Activated CD4-positive, alpha-beta T cell treated with anti-CD3 and anti-CD28 coated beads, Interleukin-2, amount 10 ng/mL, durations not matched to agents 7 days and 5 days (primary cell): ENCODE measurements at regions not wholly inside any gene's neighbourhood (a gene's known extent, or its start where the extent isn't known, plus 50 kb on each side); places are given as distances from the start of the nearest gene placed in this dataset.
"Not testable (repeated sequence)": the region's sequence is repeated elsewhere in the genome, so short reads cannot be mapped to it uniquely, and the experiment has no call there.

Experiments
- CTCF ChIA-PET: fragments of 350-600 bp; sonication (Branson Sonifier 250); formaldehyde crosslinking; loops from one replicate; lab custom pipeline; 2021; ENCODE audit warnings: antibody characterized with exemption; lab: Charles Lee
- POLR2A ChIA-PET: fragments of 350-600 bp; sonication (Branson Sonifier 250); formaldehyde crosslinking; loops from one replicate; lab custom pipeline; 2021; ENCODE audit warnings: antibody characterized with exemption; lab: Charles Lee
- DNase-seq: peaks from one replicate; pipeline ENCODE4 v3.0.0-alpha.2; 2020
- H3K27ac Mint-ChIP-seq: one replicate; pipeline ENCODE4 v1.8.0; 2021; ENCODE audit warnings: mild to moderate bottlenecking, moderate library complexity, mixed read lengths
- H3K27me3 Mint-ChIP-seq: one replicate; pipeline ENCODE4 v1.8.0; 2021; ENCODE audit warnings: mixed read lengths
- H3K36me3 Mint-ChIP-seq: one replicate; pipeline ENCODE4 v1.8.0; 2021; ENCODE audit warnings: low read depth, mixed read lengths
- H3K4me1 Mint-ChIP-seq: one replicate; pipeline ENCODE4 v1.8.0; 2021; ENCODE audit warnings: mixed read lengths
- H3K4me3 Mint-ChIP-seq: one replicate; pipeline ENCODE4 v1.8.0; 2021; ENCODE audit warnings: mild to moderate bottlenecking, moderate library complexity, mixed read lengths
- H3K9me3 Mint-ChIP-seq: one replicate; pipeline ENCODE4 v1.8.0; 2021; ENCODE audit warnings: mixed read lengths

- ChIA-PET CTCF (no interaction called here), POLR2A (no interaction called here)
- Mint-ChIP-seq H3K9me3 (peaks cover 10% of the 10 kb centered on the region), H3K27me3 (peaks cover 14% of the 10 kb centered on the region), H3K4me3 (no peak overlapping the region), H3K36me3 (peaks cover 17% of the 10 kb centered on the region), H3K4me1 (peaks cover 24% of the 10 kb centered on the region), H3K27ac (no peak overlapping the region)
- DNase-seq, result no peak
These were observed 50.9 kb upstream of the OLIG3 start for GRCh38 chr6:137545073-137545472.

- no peak overlapping the region for H3K27ac Mint-ChIP-seq
- ChIA-PET CTCF (no interaction called here), POLR2A (no interaction called here)
These were observed 53.0 kb upstream of the OLIG3 start for GRCh38 chr6:137547186-137547585.

GRCh38 chr6:137547601-137548000 lies 53.4 kb upstream of the OLIG3 start:
- Mint-ChIP-seq H3K27ac (no peak overlapping the region), H3K36me3 (peaks cover 9% of the 10 kb centered on the region), H3K27me3 (peaks cover 13% of the 10 kb centered on the region), H3K9me3 (no peaks in the 10 kb centered on the region), H3K4me1 (peaks cover 16% of the 10 kb centered on the region), H3K4me3 (no peak overlapping the region)
- ChIA-PET CTCF (no interaction called here), POLR2A (no interaction called here)
- DNase-seq, result no peak

More at GRCh38 chr6:137547186-137547585, 53.0 kb upstream of the OLIG3 start:
- Mint-ChIP-seq H3K9me3 (peaks cover 1% of the 10 kb centered on the region), H3K27me3 (peaks cover 13% of the 10 kb centered on the region), H3K36me3 (peaks cover 9% of the 10 kb centered on the region), H3K4me3 (no peak overlapping the region), H3K4me1 (peaks cover 21% of the 10 kb centered on the region)
- no peak for DNase-seq

- peaks cover 3% of the 10 kb centered on the region for H3K36me3 Mint-ChIP-seq
- no peak overlapping the region for H3K27ac Mint-ChIP-seq
- H3K9me3 Mint-ChIP-seq, result no peaks in the 10 kb centered on the region
- no peak overlapping the region for H3K4me3 Mint-ChIP-seq
- DNase-seq, result no peak
- CTCF ChIA-PET, result no interaction called here
- peaks cover 13% of the 10 kb centered on the region for H3K27me3 Mint-ChIP-seq
- H3K4me1 Mint-ChIP-seq, result peaks cover 1% of the 10 kb centered on the region
- POLR2A ChIA-PET, result no interaction called here
These were observed 54.9 kb upstream of the OLIG3 start for GRCh38 chr6:137549106-137549505.

GRCh38 chr6:137550535-137550934 lies 56.3 kb upstream of the OLIG3 start:
- no peak overlapping the region for H3K4me3 Mint-ChIP-seq
- ChIA-PET POLR2A (no interaction called here), CTCF (interaction anchor here (0.8 to 1.8 kb wide), 2 partner anchors 12 to 39 kb away, joined by 4 read pairs; no protein-coding TSS in a partner anchor)
- no peak overlapping the region for H3K27ac Mint-ChIP-seq
- H3K36me3 Mint-ChIP-seq, result peaks cover 6% of the 10 kb centered on the region
- H3K27me3 Mint-ChIP-seq, result peaks cover 9% of the 10 kb centered on the region
- no peaks in the 10 kb centered on the region for H3K4me1 Mint-ChIP-seq
- no peak for DNase-seq
- H3K9me3 Mint-ChIP-seq, result peaks cover 6% of the 10 kb centered on the region

GRCh38 chr6:137552146-137552545 lies 58.0 kb upstream of the OLIG3 start:
- no peak for DNase-seq
- ChIA-PET CTCF (no interaction called here), POLR2A (no interaction called here)
- Mint-ChIP-seq H3K4me3 (no peak overlapping the region), H3K4me1 (peaks cover 4% of the 10 kb centered on the region), H3K27me3 (peaks cover 13% of the 10 kb centered on the region), H3K9me3 (peaks cover 13% of the 10 kb centered on the region), H3K36me3 (peaks cover 13% of the 10 kb centered on the region), H3K27ac (no peak overlapping the region)

- peaks cover 13% of the 10 kb centered on the region for H3K9me3 Mint-ChIP-seq
- H3K27ac Mint-ChIP-seq, result no peak overlapping the region
- ChIA-PET POLR2A (no interaction called here), CTCF (no interaction called here)
- DNase-seq, result no peak
- peaks cover 17% of the 10 kb centered on the region for H3K36me3 Mint-ChIP-seq
- no peak overlapping the region for H3K4me3 Mint-ChIP-seq
- peaks cover 13% of the 10 kb centered on the region for H3K27me3 Mint-ChIP-seq
- peaks cover 7% of the 10 kb centered on the region for H3K4me1 Mint-ChIP-seq
These were observed 58.6 kb upstream of the OLIG3 start for GRCh38 chr6:137552809-137553208.

GRCh38 chr6:137559521-137560183 lies 65.5 kb upstream of the OLIG3 start:
- Mint-ChIP-seq H3K27ac (peak overlapping the region; percentile 81), H3K9me3 (peaks cover 47% of the 10 kb centered on the region), H3K4me3 (peak overlapping the region; percentile 25), H3K36me3 (peaks cover 53% of the 10 kb centered on the region), H3K4me1 (peaks cover 38% of the 10 kb centered on the region)
- peak; percentile 62 for DNase-seq
- POLR2A ChIA-PET, H3K27me3 Mint-ChIP-seq: not testable (repeated sequence)
- CTCF ChIA-PET, result interaction anchor here (1.5 to 2.2 kb wide), 2 partner anchors 23 to 30 kb away, joined by 7 to 10 read pairs; no protein-coding TSS in a partner anchor

GRCh38 chr6:137560184-137560563 lies 66.0 kb upstream of the OLIG3 start:
- Mint-ChIP-seq H3K9me3 (peaks cover 45% of the 10 kb centered on the region), H3K36me3 (peaks cover 51% of the 10 kb centered on the region), H3K27ac (peak overlapping the region; percentile 81), H3K4me3 (peak overlapping the region; percentile 25), H3K27me3 (peaks cover 6% of the 10 kb centered on the region), H3K4me1 (peaks cover 38% of the 10 kb centered on the region)
- ChIA-PET CTCF (interaction anchor here (1.5 to 2.2 kb wide), 2 partner anchors 23 to 29 kb away, joined by 7 to 10 read pairs; no protein-coding TSS in a partner anchor), POLR2A (no interaction called here)
- DNase-seq, result no peak

- POLR2A ChIA-PET, result no interaction called here
- peaks cover 9% of the 10 kb centered on the region for H3K4me1 Mint-ChIP-seq
- CTCF ChIA-PET, result no interaction called here
These were observed 73.9 kb upstream of the OLIG3 start for GRCh38 chr6:137568067-137568466.

GRCh38 chr6:137570393-137570792 lies 76.2 kb upstream of the OLIG3 start:
- DNase-seq, result no peak
- Mint-ChIP-seq H3K4me1 (peaks cover 9% of the 10 kb centered on the region), H3K36me3 (peaks cover 8% of the 10 kb centered on the region), H3K4me3 (no peak overlapping the region), H3K9me3 (peaks cover 5% of the 10 kb centered on the region), H3K27me3 (peaks cover 64% of the 10 kb centered on the region), H3K27ac (no peak overlapping the region)
- ChIA-PET CTCF (no interaction called here), POLR2A (no interaction called here)

More at GRCh38 chr6:137568067-137568466, 73.9 kb upstream of the OLIG3 start:
- no peak for DNase-seq
- peaks cover 9% of the 10 kb centered on the region for H3K9me3 Mint-ChIP-seq
- no peak overlapping the region for H3K27ac Mint-ChIP-seq
- H3K27me3 Mint-ChIP-seq, result peaks cover 47% of the 10 kb centered on the region
- H3K36me3 Mint-ChIP-seq, result peaks cover 12% of the 10 kb centered on the region
- H3K4me3 Mint-ChIP-seq, result no peak overlapping the region

- ChIA-PET POLR2A (no interaction called here), CTCF (no interaction called here)
- H3K4me3 Mint-ChIP-seq, result no peak overlapping the region
- H3K27ac Mint-ChIP-seq, result no peak overlapping the region
- peaks cover 4% of the 10 kb centered on the region for H3K36me3 Mint-ChIP-seq
- H3K27me3 Mint-ChIP-seq, result peaks cover 56% of the 10 kb centered on the region
- peak; percentile 71 for DNase-seq
- peaks cover 2% of the 10 kb centered on the region for H3K9me3 Mint-ChIP-seq
- peaks cover 9% of the 10 kb centered on the region for H3K4me1 Mint-ChIP-seq
These were observed 77.7 kb upstream of the OLIG3 start for GRCh38 chr6:137571854-137572253.

- Mint-ChIP-seq H3K36me3 (no peaks in the 10 kb centered on the region), H3K4me3 (no peak overlapping the region), H3K9me3 (no peaks in the 10 kb centered on the region), H3K27ac (no peak overlapping the region), H3K27me3 (peaks cover 56% of the 10 kb centered on the region), H3K4me1 (no peaks in the 10 kb centered on the region)
- DNase-seq, result no peak
- CTCF ChIA-PET, result interaction anchor here (1.3 to 1.6 kb wide), 2 partner anchors 15 to 16 kb away, joined by 3 to 4 read pairs; no protein-coding TSS in a partner anchor
- POLR2A ChIA-PET, result no interaction called here
These were observed 79.5 kb upstream of the OLIG3 start for GRCh38 chr6:137573739-137574138.
